NT2/D1 (cell line): ENCODE measurements at regions not wholly inside any gene's neighbourhood (a gene's known extent, or its start where the extent isn't known, plus 50 kb on each side); places are given as distances from the start of the nearest gene placed in this dataset.

ENCODE experiments used
- SUZ12 ChIP-seq: IDR thresholded peaks from 2 replicates; pipeline ENCODE4 v1.6.1; 2011; ENCODE audit not compliant: insufficient read length, insufficient read depth; ENCODE audit errors: extremely low read depth
- YY1 ChIP-seq: IDR thresholded peaks from 2 replicates; pipeline ENCODE4 v1.6.1; 2011; ENCODE audit not compliant: insufficient read length, insufficient read depth
- ZNF274 ChIP-seq: IDR thresholded peaks from 2 replicates; pipeline ENCODE4 v1.6.1; 2011; ENCODE audit warnings: mild to moderate bottlenecking, low read depth, low read length

DNA sequence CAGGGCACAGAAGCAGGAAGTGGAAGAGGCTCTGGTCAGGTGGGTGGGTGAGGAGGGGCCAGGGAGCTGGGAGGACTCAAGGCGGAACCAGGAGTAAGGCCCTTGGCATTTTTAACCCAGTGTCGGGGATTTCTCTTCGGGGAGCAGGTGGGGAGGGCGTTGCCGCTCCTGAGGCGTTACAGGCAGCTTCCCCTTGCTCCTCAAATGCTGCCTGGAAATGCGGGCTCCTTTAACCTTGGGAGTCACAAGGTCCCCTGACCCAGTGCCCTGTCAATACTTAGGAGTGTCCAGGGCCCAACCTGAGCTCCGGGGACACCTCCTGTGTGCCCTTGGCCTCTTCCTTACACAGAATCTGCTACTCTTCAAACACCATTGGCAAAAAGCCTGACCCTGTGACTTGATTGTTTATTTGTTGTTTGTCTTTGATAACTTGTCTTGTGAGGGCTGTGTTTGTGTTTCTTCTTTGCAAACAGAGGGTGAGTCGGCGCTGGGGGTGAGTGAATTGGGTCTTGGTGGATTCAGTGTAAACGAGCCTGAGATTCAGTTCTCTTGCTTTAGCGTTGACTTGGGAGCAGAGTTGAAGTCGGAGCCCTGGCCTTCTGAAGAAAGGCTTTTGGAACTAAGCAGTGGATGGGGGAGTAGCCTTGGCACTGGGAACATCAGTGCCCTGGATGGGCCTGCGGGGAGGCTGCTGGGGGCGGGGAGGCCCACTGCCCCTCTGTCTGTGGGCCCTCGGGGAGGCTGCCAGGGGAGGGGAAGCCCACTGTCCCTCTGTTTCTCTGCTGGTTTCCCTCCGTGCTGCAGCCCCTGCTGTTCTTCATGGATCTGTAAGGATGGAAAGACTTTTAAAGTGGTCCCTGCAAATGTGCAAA, 300.7 kb upstream of the IRX4 start:
- no peak for TF ChIP-seq SUZ12
- no peak for TF ChIP-seq YY1
- no peak for TF ChIP-seq ZNF274
